ENCODE measurements at regions not wholly inside any gene's neighbourhood (a gene's known extent, or its start where the extent isn't known, plus 50 kb on each side); places are given as distances from the start of the nearest gene placed in this dataset.

GRCh38 chr5:120241400-120241799 is 222.7 kb upstream of the PRR16 start:
- Histone ChIP-seq H3K4me3 (ENCODE audit: low read depth, low read length) (no peak overlapping the region), H4K12ac (ENCODE audit: low read depth, low read length) (no peak overlapping the region), H2BK5ac (ENCODE audit: low read depth, low read length, poor library complexity) (no peak overlapping the region), H3K36me3 (ENCODE audit: control insufficient read depth in 1 of 2, insufficient read depth in 2 of 2, low read length in 2 of 2) (no peaks in the 10 kb centered on the region), H4K91ac (ENCODE audit: low read depth, low read length) (no peak overlapping the region), H3K79me2 (ENCODE audit: control insufficient read depth, insufficient read depth, low read length, poor library complexity) (no peaks in the 10 kb centered on the region), H4K8ac (ENCODE audit: low read depth, low read length) (no peak overlapping the region), H3K14ac (ENCODE audit: low read length) (no peak overlapping the region), H2AK5ac (ENCODE audit: low read length) (no peak overlapping the region), H3K9ac (ENCODE audit: low read length) (no peak overlapping the region), H2BK12ac (ENCODE audit: low read length) (no peak overlapping the region), H3K23ac (ENCODE audit: low read length) (no peak overlapping the region), H3K79me1 (ENCODE audit: low read length) (no peaks in the 10 kb centered on the region), H3K27ac (ENCODE audit: low read depth, low read length) (no peak overlapping the region), H3K18ac (ENCODE audit: low read length) (no peak overlapping the region), H3K4ac (ENCODE audit: low read depth, low read length) (no peak overlapping the region), H2BK120ac (ENCODE audit: insufficient read depth, low read length, poor library complexity) (no peak overlapping the region), H3K4me2 (ENCODE audit: low read length) (no peak overlapping the region), H3K4me1 (ENCODE audit: control insufficient read depth in 1 of 2, insufficient read depth in 2 of 2, low read length in 2 of 2) (no peaks in the 10 kb centered on the region), H3K9me3 (ENCODE audit: insufficient read depth, low read depth, low read length) (no peaks in the 10 kb centered on the region), H3K27me3 (ENCODE audit: insufficient read depth, low read length) (no peaks in the 10 kb centered on the region), H2AFZ (ENCODE audit: insufficient read depth, low read length, poor library complexity) (no peak overlapping the region)
- DNase-seq = no peak
- WGBS (ENCODE audit: extremely low coverage, insufficient coverage, insufficient read length) = no CpG with 5 or more reads among the region's 1 CpG

- no peak overlapping the region for H2AK5ac ChIP-seq (ENCODE audit: low read length)
- H3K4me2 ChIP-seq (ENCODE audit: low read length) = no peak overlapping the region
- no peak overlapping the region for H3K23ac ChIP-seq (ENCODE audit: low read length)
- no peaks in the 10 kb centered on the region for H3K79me1 ChIP-seq (ENCODE audit: low read length)
- no peak overlapping the region for H3K14ac ChIP-seq (ENCODE audit: low read length)
- H3K9me3 ChIP-seq (ENCODE audit: insufficient read depth, low read depth, low read length) = no peaks in the 10 kb centered on the region
- H3K4me3 ChIP-seq (ENCODE audit: low read depth, low read length) = no peak overlapping the region
- no peak overlapping the region for H2BK12ac ChIP-seq (ENCODE audit: low read length)
- no peaks in the 10 kb centered on the region for H3K4me1 ChIP-seq (ENCODE audit: control insufficient read depth in 1 of 2, insufficient read depth in 2 of 2, low read length in 2 of 2)
- H4K91ac ChIP-seq (ENCODE audit: low read depth, low read length) = no peak overlapping the region
- H2BK5ac ChIP-seq (ENCODE audit: low read depth, low read length, poor library complexity) = no peak overlapping the region
- no peaks in the 10 kb centered on the region for H3K27me3 ChIP-seq (ENCODE audit: insufficient read depth, low read length)
- no peak overlapping the region for H3K18ac ChIP-seq (ENCODE audit: low read length)
- WGBS (ENCODE audit: extremely low coverage, insufficient coverage, insufficient read length) = no CpG with 5 or more reads among the region's 3 CpGs
- no peak overlapping the region for H2BK120ac ChIP-seq (ENCODE audit: insufficient read depth, low read length, poor library complexity)
- H4K12ac ChIP-seq (ENCODE audit: low read depth, low read length) = no peak overlapping the region
- H3K79me2 ChIP-seq (ENCODE audit: control insufficient read depth, insufficient read depth, low read length, poor library complexity) = no peaks in the 10 kb centered on the region
- H3K27ac ChIP-seq (ENCODE audit: low read depth, low read length) = no peak overlapping the region
- H3K9ac ChIP-seq (ENCODE audit: low read length) = no peak overlapping the region
- DNase-seq = no peak
- no peak overlapping the region for H3K4ac ChIP-seq (ENCODE audit: low read depth, low read length)
- H4K8ac ChIP-seq (ENCODE audit: low read depth, low read length) = no peak overlapping the region
- no peaks in the 10 kb centered on the region for H3K36me3 ChIP-seq (ENCODE audit: control insufficient read depth in 1 of 2, insufficient read depth in 2 of 2, low read length in 2 of 2)
- no peak overlapping the region for H2AFZ ChIP-seq (ENCODE audit: insufficient read depth, low read length, poor library complexity)
These were observed 212.2 kb upstream of the PRR16 start for GRCh38 chr5:120251898-120252297.

- Histone ChIP-seq H3K4me1 (ENCODE audit: control insufficient read depth in 1 of 2, insufficient read depth in 2 of 2, low read length in 2 of 2) (no peaks in the 10 kb centered on the region), H2AFZ (ENCODE audit: insufficient read depth, low read length, poor library complexity) (no peak overlapping the region), H3K9ac (ENCODE audit: low read length) (no peak overlapping the region), H3K4me2 (ENCODE audit: low read length) (no peak overlapping the region), H2BK12ac (ENCODE audit: low read length) (no peak overlapping the region), H2AK5ac (ENCODE audit: low read length) (no peak overlapping the region), H3K27ac (ENCODE audit: low read depth, low read length) (no peak overlapping the region), H4K91ac (ENCODE audit: low read depth, low read length) (no peak overlapping the region), H3K9me3 (ENCODE audit: insufficient read depth, low read depth, low read length) (no peaks in the 10 kb centered on the region), H2BK5ac (ENCODE audit: low read depth, low read length, poor library complexity) (no peak overlapping the region), H3K79me2 (ENCODE audit: control insufficient read depth, insufficient read depth, low read length, poor library complexity) (no peaks in the 10 kb centered on the region), H4K12ac (ENCODE audit: low read depth, low read length) (no peak overlapping the region), H3K23ac (ENCODE audit: low read length) (no peak overlapping the region), H3K27me3 (ENCODE audit: insufficient read depth, low read length) (no peaks in the 10 kb centered on the region), H2BK120ac (ENCODE audit: insufficient read depth, low read length, poor library complexity) (no peak overlapping the region), H3K4me3 (ENCODE audit: low read depth, low read length) (no peak overlapping the region), H3K18ac (ENCODE audit: low read length) (no peak overlapping the region), H3K14ac (ENCODE audit: low read length) (no peak overlapping the region), H3K36me3 (ENCODE audit: control insufficient read depth in 1 of 2, insufficient read depth in 2 of 2, low read length in 2 of 2) (no peaks in the 10 kb centered on the region), H4K8ac (ENCODE audit: low read depth, low read length) (no peak overlapping the region), H3K4ac (ENCODE audit: low read depth, low read length) (no peak overlapping the region), H3K79me1 (ENCODE audit: low read length) (no peaks in the 10 kb centered on the region)
- WGBS (ENCODE audit: extremely low coverage, insufficient coverage, insufficient read length) = no CpG with 5 or more reads among the region's 3 CpGs
- DNase-seq = no peak
These were observed 211.3 kb upstream of the PRR16 start for GRCh38 chr5:120252839-120253238.

- H3K14ac ChIP-seq (ENCODE audit: low read length) = no peak overlapping the region
- H3K4me3 ChIP-seq (ENCODE audit: low read depth, low read length) = no peak overlapping the region
- DNase-seq = no peak
- no peak overlapping the region for H3K27ac ChIP-seq (ENCODE audit: low read depth, low read length)
- no CpG with 5 or more reads among the region's 1 CpG for WGBS (ENCODE audit: extremely low coverage, insufficient coverage, insufficient read length)
- no peak overlapping the region for H3K23ac ChIP-seq (ENCODE audit: low read length)
- H2BK12ac ChIP-seq (ENCODE audit: low read length) = no peak overlapping the region
- no peak overlapping the region for H4K12ac ChIP-seq (ENCODE audit: low read depth, low read length)
- no peaks in the 10 kb centered on the region for H3K4me1 ChIP-seq (ENCODE audit: control insufficient read depth in 1 of 2, insufficient read depth in 2 of 2, low read length in 2 of 2)
- no peak overlapping the region for H2AFZ ChIP-seq (ENCODE audit: insufficient read depth, low read length, poor library complexity)
- H3K79me2 ChIP-seq (ENCODE audit: control insufficient read depth, insufficient read depth, low read length, poor library complexity) = no peaks in the 10 kb centered on the region
- H3K27me3 ChIP-seq (ENCODE audit: insufficient read depth, low read length) = no peaks in the 10 kb centered on the region
- H3K36me3 ChIP-seq (ENCODE audit: control insufficient read depth in 1 of 2, insufficient read depth in 2 of 2, low read length in 2 of 2) = no peaks in the 10 kb centered on the region
- no peak overlapping the region for H2BK5ac ChIP-seq (ENCODE audit: low read depth, low read length, poor library complexity)
- H3K79me1 ChIP-seq (ENCODE audit: low read length) = no peaks in the 10 kb centered on the region
- H2BK120ac ChIP-seq (ENCODE audit: insufficient read depth, low read length, poor library complexity) = no peak overlapping the region
- no peak overlapping the region for H3K9ac ChIP-seq (ENCODE audit: low read length)
- H4K8ac ChIP-seq (ENCODE audit: low read depth, low read length) = no peak overlapping the region
- no peak overlapping the region for H3K18ac ChIP-seq (ENCODE audit: low read length)
- H3K4ac ChIP-seq (ENCODE audit: low read depth, low read length) = no peak overlapping the region
- H4K91ac ChIP-seq (ENCODE audit: low read depth, low read length) = no peak overlapping the region
- H2AK5ac ChIP-seq (ENCODE audit: low read length) = no peak overlapping the region
- H3K4me2 ChIP-seq (ENCODE audit: low read length) = no peak overlapping the region
- no peaks in the 10 kb centered on the region for H3K9me3 ChIP-seq (ENCODE audit: insufficient read depth, low read depth, low read length)
These were observed 209.7 kb upstream of the PRR16 start for GRCh38 chr5:120254385-120254784.

All from trophoblast cell (in vitro differentiated cells and primary cell).